Activated naive CD4-positive, alpha-beta T cell treated with anti-CD3 and anti-CD28 coated beads, Interleukin-2, amount 10 ng/mL, durations not matched to agents 7 days and 5 days (primary cell): ENCODE measurements at regions not wholly inside any gene's neighbourhood (a gene's known extent, or its start where the extent isn't known, plus 50 kb on each side); places are given as distances from the start of the nearest gene placed in this dataset.

Source experiments
- CTCF ChIA-PET: fragments of 350-600 bp; sonication (Branson Sonifier 250); formaldehyde crosslinking; loops from one replicate; lab custom pipeline; 2021; ENCODE audit warnings: antibody characterized with exemption; lab: Charles Lee
- DNase-seq: peaks from one replicate; pipeline ENCODE4 v3.0.0-alpha.2; 2020
- H3K27ac Mint-ChIP-seq: one replicate; pipeline ENCODE4 v1.8.0; 2021; ENCODE audit warnings: mild to moderate bottlenecking, moderate library complexity, mixed read lengths
- H3K27me3 Mint-ChIP-seq: one replicate; pipeline ENCODE4 v1.8.0; 2021; ENCODE audit warnings: mild to moderate bottlenecking, mixed read lengths
- H3K36me3 Mint-ChIP-seq: one replicate; pipeline ENCODE4 v1.8.0; 2021; ENCODE audit warnings: mixed read lengths
- H3K4me1 Mint-ChIP-seq: one replicate; pipeline ENCODE4 v1.8.0; 2021; ENCODE audit warnings: mixed read lengths
- H3K4me3 Mint-ChIP-seq: one replicate; pipeline ENCODE4 v1.8.0; 2021; ENCODE audit warnings: mild to moderate bottlenecking, moderate library complexity, mixed read lengths
- H3K9me3 Mint-ChIP-seq: one replicate; pipeline ENCODE4 v1.8.0; 2021; ENCODE audit warnings: mixed read lengths

DNA sequence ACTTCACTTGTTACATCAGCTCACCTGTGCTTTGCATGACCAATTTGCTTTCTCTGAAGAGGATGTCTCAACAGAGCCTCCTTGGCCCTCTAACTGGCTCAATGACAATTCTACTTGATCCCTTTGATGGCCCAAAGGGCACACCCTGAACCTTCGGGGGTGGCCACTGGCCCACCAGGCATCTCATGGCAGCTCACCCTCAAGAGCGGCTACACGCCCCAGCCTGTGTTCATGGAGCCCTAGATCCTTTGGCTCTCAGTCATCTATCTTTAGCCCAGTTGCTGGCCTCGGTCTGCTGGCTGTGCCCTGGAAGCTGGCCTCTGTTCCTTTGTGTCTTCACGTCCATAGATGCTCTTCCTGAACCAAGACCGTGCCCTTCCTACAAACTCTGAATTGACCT, 476.7 kb downstream of the NPHP4 start:
- Mint-ChIP-seq H3K4me3 (no peak overlapping the region), H3K27ac (no peak overlapping the region), H3K4me1 (no peaks in the 10 kb centered on the region), H3K27me3 (peaks cover 24% of the 10 kb centered on the region), H3K36me3 (no peaks in the 10 kb centered on the region), H3K9me3 (no peaks in the 10 kb centered on the region)
- DNase-seq = no peak
- CTCF ChIA-PET = interaction anchor here (1.4 kb wide), 1 partner anchor 229 kb away, joined by 4 read pairs; no protein-coding TSS in a partner anchor

- CTCF ChIA-PET = interaction anchor here (0.6 to 1.4 kb wide), 5 partner anchors 10 to 230 kb away, joined by 3 to 6 read pairs (median 4); no protein-coding TSS in a partner anchor
- no peaks in the 10 kb centered on the region for H3K4me1 Mint-ChIP-seq
- H3K9me3 Mint-ChIP-seq = no peaks in the 10 kb centered on the region
- peak; percentile 77 for DNase-seq
- peaks cover 27% of the 10 kb centered on the region for H3K27me3 Mint-ChIP-seq
- no peak overlapping the region for H3K27ac Mint-ChIP-seq
- no peak overlapping the region for H3K4me3 Mint-ChIP-seq
- H3K36me3 Mint-ChIP-seq = no peaks in the 10 kb centered on the region
Measured at GRCh38 chr1:5514527-5515183, 477.6 kb downstream of the NPHP4 start.

DNA sequence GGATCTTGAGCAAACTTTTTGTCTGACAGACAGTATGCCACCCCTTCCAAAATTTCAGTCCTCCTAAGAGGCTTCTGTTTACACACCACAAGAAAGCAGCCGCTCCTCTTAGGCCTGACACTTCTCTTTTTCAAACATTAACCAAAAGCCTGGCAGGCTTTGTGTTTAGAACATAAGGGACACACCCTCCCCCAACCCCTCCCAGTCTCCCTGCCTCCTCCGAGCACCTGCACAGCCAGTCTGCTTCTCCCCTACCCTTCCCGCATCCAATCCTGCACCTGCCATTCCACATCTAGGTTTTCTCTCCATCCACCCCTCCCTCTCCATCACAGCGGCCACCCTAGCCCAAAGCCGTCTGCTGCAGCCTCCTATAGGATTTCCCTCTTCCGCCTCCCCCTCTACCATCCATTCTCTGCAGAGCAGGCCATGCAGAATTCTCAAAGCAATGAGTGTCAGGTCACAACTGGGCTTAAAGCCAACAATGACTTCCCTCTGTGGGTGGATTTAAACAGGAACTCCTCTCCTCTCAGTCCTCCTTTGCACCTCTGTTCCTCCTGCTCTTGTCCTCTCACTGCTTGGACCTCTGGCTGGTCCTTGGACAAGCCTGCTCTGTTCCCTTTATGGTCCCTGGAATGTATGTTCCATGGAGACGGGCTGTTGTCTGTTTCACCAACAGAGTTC, 478.2 kb downstream of the NPHP4 start:
- CTCF ChIA-PET = interaction anchor here (0.6 to 1.4 kb wide), 5 partner anchors 10 to 230 kb away, joined by 3 to 6 read pairs (median 4); no protein-coding TSS in a partner anchor
- no peak overlapping the region for H3K27ac Mint-ChIP-seq
- H3K9me3 Mint-ChIP-seq = no peaks in the 10 kb centered on the region
- no peaks in the 10 kb centered on the region for H3K36me3 Mint-ChIP-seq
- H3K4me1 Mint-ChIP-seq = no peaks in the 10 kb centered on the region
- no peak overlapping the region for H3K4me3 Mint-ChIP-seq
- no peak for DNase-seq
- H3K27me3 Mint-ChIP-seq = peaks cover 30% of the 10 kb centered on the region

DNA sequence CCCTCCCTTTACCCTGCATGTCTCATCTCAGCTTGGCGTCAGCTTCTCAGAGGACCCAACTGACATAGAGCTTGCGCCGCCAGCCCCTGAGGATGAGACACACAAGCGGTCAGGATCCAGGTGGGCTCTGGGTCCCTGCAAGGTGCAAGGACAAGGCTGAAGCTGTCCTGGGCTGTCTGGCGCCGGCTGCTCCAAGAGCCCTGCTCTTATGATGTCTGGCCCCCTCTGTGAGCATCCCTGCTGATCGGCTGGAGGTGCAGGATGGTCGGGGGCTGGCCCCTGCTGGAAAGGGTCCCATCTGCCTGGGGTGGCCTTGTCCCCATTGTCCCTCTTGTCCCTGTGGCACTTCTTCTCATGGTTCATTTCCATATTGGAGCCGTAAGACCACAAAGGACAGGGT, 479.0 kb downstream of the NPHP4 start:
- no peaks in the 10 kb centered on the region for H3K4me1 Mint-ChIP-seq
- peaks cover 30% of the 10 kb centered on the region for H3K27me3 Mint-ChIP-seq
- CTCF ChIA-PET = no interaction called here
- no peaks in the 10 kb centered on the region for H3K9me3 Mint-ChIP-seq
- H3K27ac Mint-ChIP-seq = no peak overlapping the region
- DNase-seq = no peak
- H3K4me3 Mint-ChIP-seq = no peak overlapping the region
- H3K36me3 Mint-ChIP-seq = no peaks in the 10 kb centered on the region

DNA sequence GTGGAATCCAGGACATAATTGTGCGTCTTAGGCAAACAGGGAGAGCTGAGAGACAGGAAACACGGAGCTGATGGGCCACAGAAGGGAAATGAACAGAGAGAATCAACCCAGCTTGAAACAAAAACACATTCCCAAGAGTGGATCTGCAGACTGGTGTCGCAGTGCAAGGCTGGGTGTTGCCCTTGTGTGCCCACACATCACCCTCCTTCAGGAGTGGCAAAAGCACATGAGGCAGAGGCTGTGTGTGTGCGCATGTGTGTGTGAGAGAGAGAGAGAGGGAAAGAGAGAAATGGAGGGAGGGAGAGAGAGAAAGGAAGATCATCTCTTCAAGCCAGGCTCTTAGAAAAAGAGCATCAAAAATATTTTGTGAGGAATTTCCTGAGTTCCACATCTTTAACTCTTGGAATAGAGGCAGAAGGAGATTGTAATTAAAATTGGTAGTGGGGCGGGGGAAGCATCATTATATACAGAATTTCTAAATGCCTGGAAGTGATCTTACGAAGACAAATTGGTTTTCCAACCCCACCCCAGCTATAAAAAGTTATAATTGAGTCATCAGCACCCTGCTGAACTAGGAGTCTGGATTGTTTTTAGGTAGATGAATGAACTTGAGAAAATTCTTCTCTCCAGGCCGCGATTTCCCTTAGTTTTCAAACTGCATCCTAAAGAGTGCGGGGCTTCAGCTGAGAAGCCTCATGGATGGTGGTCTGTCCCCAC, 480.7 kb downstream of the NPHP4 start:
- Mint-ChIP-seq H3K4me3 (no peak overlapping the region), H3K36me3 (no peaks in the 10 kb centered on the region), H3K9me3 (no peaks in the 10 kb centered on the region), H3K27ac (no peak overlapping the region), H3K27me3 (peaks cover 34% of the 10 kb centered on the region), H3K4me1 (no peaks in the 10 kb centered on the region)
- CTCF ChIA-PET = interaction anchor here (1.3 to 2.5 kb wide), 4 partner anchors 11 to 464 kb away, joined by 4 to 13 read pairs (median 7); no protein-coding TSS in a partner anchor
- no peak for DNase-seq

DNA sequence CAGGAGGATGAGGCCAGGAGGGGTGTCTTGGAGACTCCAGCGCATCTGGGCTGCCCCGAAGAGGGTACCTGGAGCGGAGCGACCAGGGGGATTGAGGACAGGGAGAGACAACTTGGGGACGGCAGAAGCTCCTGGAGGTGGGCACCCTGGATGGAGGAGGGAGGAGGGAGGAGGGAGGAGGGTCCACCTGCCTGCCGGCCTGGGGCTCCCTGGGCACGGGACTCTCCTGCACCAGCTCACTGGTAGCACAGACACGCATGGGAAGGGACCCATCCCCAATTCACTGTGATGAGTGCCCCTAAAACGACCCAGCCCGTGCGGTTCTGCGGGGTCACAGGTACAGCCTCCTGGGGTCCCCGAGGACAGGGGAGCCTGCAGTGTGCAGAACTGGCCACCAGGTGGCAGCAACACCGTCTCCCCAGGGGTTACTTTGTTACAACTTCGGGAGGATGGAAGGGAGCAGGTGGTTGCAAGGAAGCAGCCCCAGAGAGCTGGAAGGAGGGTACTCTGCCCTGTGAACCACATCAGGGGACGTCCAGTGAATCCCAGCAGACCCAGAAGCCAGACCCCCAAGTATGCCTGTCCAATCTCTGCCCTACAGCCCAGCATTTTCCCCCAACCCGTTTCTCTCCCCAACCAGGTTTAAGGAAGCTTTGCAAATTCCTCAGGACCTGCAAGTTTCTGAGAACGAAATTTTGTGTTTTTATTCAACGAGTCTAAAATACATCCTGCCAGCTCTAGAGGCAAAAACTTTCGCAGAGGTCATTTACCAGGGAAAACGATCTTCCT, 482.4 kb downstream of the NPHP4 start:
- no peak overlapping the region for H3K27ac Mint-ChIP-seq
- peak; percentile 79 for DNase-seq
- H3K36me3 Mint-ChIP-seq = no peaks in the 10 kb centered on the region
- no peak overlapping the region for H3K4me3 Mint-ChIP-seq
- no peaks in the 10 kb centered on the region for H3K4me1 Mint-ChIP-seq
- no peaks in the 10 kb centered on the region for H3K9me3 Mint-ChIP-seq
- CTCF ChIA-PET = interaction anchor here (0.6 to 2.5 kb wide), 11 partner anchors 13 to 804 kb away, joined by 3 to 13 read pairs (median 4); no protein-coding TSS in a partner anchor
- H3K27me3 Mint-ChIP-seq = peaks cover 34% of the 10 kb centered on the region

- no peak overlapping the region for H3K4me3 Mint-ChIP-seq
- H3K4me1 Mint-ChIP-seq = no peaks in the 10 kb centered on the region
- H3K36me3 Mint-ChIP-seq = no peaks in the 10 kb centered on the region
- H3K9me3 Mint-ChIP-seq = no peaks in the 10 kb centered on the region
- DNase-seq = no peak
- CTCF ChIA-PET = interaction anchor here (1.3 kb wide), 1 partner anchor 237 kb away, joined by 5 read pairs; no protein-coding TSS in a partner anchor
- H3K27ac Mint-ChIP-seq = no peak overlapping the region
- peaks cover 29% of the 10 kb centered on the region for H3K27me3 Mint-ChIP-seq
Measured at GRCh38 chr1:5508669-5509330, 483.4 kb downstream of the NPHP4 start.

DNA sequence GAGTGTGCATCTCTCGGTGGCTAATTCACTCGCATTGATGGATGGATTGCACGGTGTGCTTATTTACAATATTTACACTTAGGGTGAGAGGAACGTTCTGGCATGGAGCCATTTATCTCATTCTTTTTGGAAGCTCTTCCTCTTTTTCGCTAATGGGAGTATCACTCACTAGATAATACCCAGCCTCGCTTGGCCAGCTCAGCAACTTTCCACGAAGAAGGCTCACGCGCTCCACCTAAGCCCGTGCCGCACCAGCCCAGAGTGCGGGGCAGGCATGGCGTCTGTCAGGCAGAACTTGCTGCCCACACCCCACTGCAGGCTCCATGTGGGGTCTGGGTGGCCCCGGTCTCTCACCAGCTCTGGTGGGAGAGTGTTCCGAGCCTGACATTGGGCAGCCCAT, 484.9 kb downstream of the NPHP4 start:
- H3K27ac Mint-ChIP-seq = no peak overlapping the region
- CTCF ChIA-PET = no interaction called here

GRCh38 chr1:5506634-5507033, 485.6 kb downstream of the NPHP4 start:
- CTCF ChIA-PET = interaction anchor here (1.0 kb wide), 1 partner anchor 239 kb away, joined by 4 read pairs; no protein-coding TSS in a partner anchor
- H3K9me3 Mint-ChIP-seq = no peaks in the 10 kb centered on the region
- DNase-seq = no peak
- H3K36me3 Mint-ChIP-seq = no peaks in the 10 kb centered on the region
- no peak overlapping the region for H3K4me3 Mint-ChIP-seq
- H3K4me1 Mint-ChIP-seq = no peaks in the 10 kb centered on the region
- H3K27ac Mint-ChIP-seq = no peak overlapping the region
- peaks cover 20% of the 10 kb centered on the region for H3K27me3 Mint-ChIP-seq

More for the DNA sequence above, 484.9 kb downstream of the NPHP4 start:
- no peaks in the 10 kb centered on the region for H3K4me1 Mint-ChIP-seq
- H3K27me3 Mint-ChIP-seq = peaks cover 20% of the 10 kb centered on the region
- H3K36me3 Mint-ChIP-seq = no peaks in the 10 kb centered on the region
- DNase-seq = no peak
- H3K4me3 Mint-ChIP-seq = no peak overlapping the region
- H3K9me3 Mint-ChIP-seq = no peaks in the 10 kb centered on the region

GRCh38 chr1:5505944-5506343, 486.3 kb downstream of the NPHP4 start:
- Mint-ChIP-seq H3K4me1 (no peaks in the 10 kb centered on the region), H3K9me3 (no peaks in the 10 kb centered on the region), H3K36me3 (no peaks in the 10 kb centered on the region), H3K4me3 (no peak overlapping the region), H3K27ac (no peak overlapping the region), H3K27me3 (peaks cover 19% of the 10 kb centered on the region)
- CTCF ChIA-PET = interaction anchor here (1.0 kb wide), 1 partner anchor 240 kb away, joined by 4 read pairs; no protein-coding TSS in a partner anchor
- DNase-seq = no peak

DNA sequence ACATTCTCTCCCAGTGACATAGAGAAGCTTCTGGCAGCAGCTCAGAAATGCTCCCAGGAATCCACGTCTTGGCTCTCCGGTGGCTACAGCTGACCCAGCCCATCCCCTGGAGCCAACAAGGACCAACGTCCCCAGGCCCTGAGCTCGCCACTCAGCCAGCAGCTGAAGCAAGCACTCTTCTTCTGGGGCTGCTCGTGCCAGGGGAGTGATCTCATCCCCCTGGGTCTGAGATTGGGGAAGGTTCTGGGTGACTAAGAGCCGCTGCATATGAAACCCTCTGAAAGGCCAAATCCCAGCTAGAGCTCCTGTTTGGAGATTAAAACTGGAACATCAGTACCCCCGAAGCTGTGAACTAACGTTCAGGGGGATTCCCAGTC, 487.9 kb downstream of the NPHP4 start:
- Mint-ChIP-seq H3K36me3 (no peaks in the 10 kb centered on the region), H3K9me3 (no peaks in the 10 kb centered on the region), H3K27ac (no peak overlapping the region), H3K27me3 (peaks cover 5% of the 10 kb centered on the region), H3K4me1 (no peaks in the 10 kb centered on the region), H3K4me3 (no peak overlapping the region)
- no peak for DNase-seq
- CTCF ChIA-PET = interaction anchor here (0.6 kb wide), 2 partner anchors 187 to 1620 kb away, joined by 3 read pairs; no protein-coding TSS in a partner anchor

DNA sequence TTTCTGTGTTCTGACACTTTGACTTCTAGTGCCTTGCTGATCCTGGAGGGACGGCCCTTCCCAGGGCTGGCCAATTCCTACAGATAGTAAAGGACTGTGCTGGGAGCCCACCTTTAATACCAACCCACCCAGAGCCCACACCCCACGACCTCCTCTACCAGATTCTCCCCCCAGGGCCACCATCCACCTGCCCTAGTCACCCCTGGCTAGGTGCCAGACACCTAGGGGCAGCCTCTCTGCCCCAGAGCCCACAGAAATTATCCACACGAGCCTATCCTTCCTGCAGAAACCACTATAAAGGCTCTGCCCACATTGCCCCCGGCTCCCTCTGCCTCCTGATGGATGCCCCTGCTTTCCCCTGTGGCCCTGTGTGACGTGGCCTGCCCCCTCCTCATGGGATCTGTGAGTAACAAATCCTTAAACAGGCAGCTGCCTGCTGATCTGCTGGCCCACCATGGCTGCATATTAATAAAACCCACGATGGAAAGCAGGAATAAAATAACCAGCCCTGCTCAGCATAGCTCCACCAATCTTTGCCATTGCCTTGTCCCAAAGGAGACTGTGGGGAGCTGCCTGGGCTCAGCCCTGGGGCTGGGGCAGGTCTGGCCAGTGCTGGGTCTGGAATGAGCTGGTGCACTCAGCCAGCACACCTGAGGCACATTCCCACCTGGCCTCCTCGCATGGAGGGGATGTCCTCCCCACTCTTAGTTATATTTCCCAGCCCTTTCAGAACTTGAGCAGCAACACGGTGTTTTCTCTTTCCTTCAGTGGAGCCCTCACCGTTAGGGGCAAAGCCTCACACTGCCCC, 488.5 kb downstream of the NPHP4 start:
- H3K9me3 Mint-ChIP-seq = no peaks in the 10 kb centered on the region
- peaks cover 4% of the 10 kb centered on the region for H3K27me3 Mint-ChIP-seq
- H3K4me3 Mint-ChIP-seq = no peak overlapping the region
- no peak overlapping the region for H3K27ac Mint-ChIP-seq
- CTCF ChIA-PET = interaction anchor here (0.6 kb wide), 1 partner anchor 1619 kb away, joined by 3 read pairs; no protein-coding TSS in a partner anchor
- no peaks in the 10 kb centered on the region for H3K4me1 Mint-ChIP-seq
- DNase-seq = no peak
- no peaks in the 10 kb centered on the region for H3K36me3 Mint-ChIP-seq
